Transverse colon (tissue), 4 donors: ENCODE measurements at regions not wholly inside any gene's neighbourhood (a gene's known extent, or its start where the extent isn't known, plus 50 kb on each side); places are given as distances from the start of the nearest gene placed in this dataset.
"Not testable (repeated sequence)": the region's sequence is repeated elsewhere in the genome, so short reads cannot be mapped to it uniquely, and the experiment has no call there.

Experiments
- CTCF ChIP-seq, 5 experiments: fragments of 200-600 bp in 3 of 5; fragments of 450-650 bp in 2 of 5; sonication (generic) in 3 of 5; IDR thresholded peaks; 1 replicate in 2 of 5; 2 replicates in 3 of 5; pipeline ENCODE4 v1.5.1; 2016 to 2017; ENCODE audit warnings: antibody characterized with exemption in 5 of 5, inconsistent platforms in 3 of 5, mild to moderate bottlenecking in 2 of 5, moderate library complexity in 1 of 5
- EP300 ChIP-seq: sonication (generic); formaldehyde crosslinking; IDR thresholded peaks from one replicate; pipeline ENCODE4 v1.6.1; 2017; ENCODE audit warnings: antibody characterized with exemption, low read depth
- POLR2A ChIP-seq: fragments of 450-650 bp; IDR thresholded peaks from one replicate; pipeline ENCODE4 v1.6.1; 2016; ENCODE audit warnings: antibody characterized with exemption, mild to moderate bottlenecking, moderate library complexity
- POLR2AphosphoS5 ChIP-seq, 3 donors: sonication (generic); formaldehyde crosslinking; IDR thresholded peaks; one replicate each; pipeline ENCODE4 v1.6.1; 2016; ENCODE audit warnings: antibody characterized with exemption in 3 of 3

- not testable (repeated sequence) for TF ChIP-seq POLR2A; CTCF (IDR thresholded peaks at IDR 0.05); EP300; POLR2AphosphoS5 (IDR thresholded peaks at IDR 0.05)
Measured at GRCh38 chr11:25501426-25501825, 830.5 kb upstream of the ANO3 start.
